ENCODE measurements at regions not wholly inside any gene's neighbourhood (a gene's known extent, or its start where the extent isn't known, plus 50 kb on each side); places are given as distances from the start of the nearest gene placed in this dataset.

GRCh38 chr6:8839626-8840025, 404.3 kb upstream of the SLC35B3 start:
- no peak for TF ChIP-seq CTCF (conservative IDR thresholded peaks at IDR 0.05; ENCODE audit: low read depth, low read length)
- TF ChIP-seq EZH2 (IDR thresholded peaks at IDR 0.05; ENCODE audit: borderline replicate concordance, low read depth, low read length, poor library complexity, severe bottlenecking) = no peak

Data from A673 (cell line).